Lower leg skin (tissue), 4 donors: ENCODE measurements at regions not wholly inside any gene's neighbourhood (a gene's known extent, or its start where the extent isn't known, plus 50 kb on each side); places are given as distances from the start of the nearest gene placed in this dataset.

ENCODE experiments used
- DNase-seq, 2 donors: peaks; one replicate each; pipeline ENCODE4 v3.0.0-alpha.2; 2019; ENCODE audit warnings: low spot score in 2 of 2
- H3K4me3 ChIP-seq: fragments of 200-600 bp; sonication (generic); 2 replicates; pipeline ENCODE4 v1.5.1; 2017; ENCODE audit warnings: mild to moderate bottlenecking, low read depth; ENCODE audit not compliant: poor library complexity, severe bottlenecking
- POLR2A ChIP-seq, 2 donors: fragments of 450-650 bp; IDR thresholded peaks; one replicate each; pipeline ENCODE4 v1.6.1; 2016 to 2017; ENCODE audit warnings: antibody characterized with exemption in 2 of 2, mild to moderate bottlenecking in 1 of 2, moderate library complexity in 1 of 2
- WGBS, 2 donors: methylation state at CpG; one replicate each; pipeline ENCODE4 v1.1.5; 2018; 5-methylcytosine and 5-hydroxymethylcytosine counted together
- intact Hi-C: fragments of 100-400 bp; cut with DNase I; formaldehyde crosslinking; loops from one replicate; pipeline ENCODE4 v1.15.0; 2023; ENCODE audit warnings: low total_unique reads
- TF ChIP-seq, protein P1 (sequence below), 3 donors: fragments of 450-650 bp; IDR thresholded peaks; one replicate each; pipeline ENCODE4 v1.5.1; 2016; ENCODE audit warnings: antibody characterized with exemption in 3 of 3, mild to moderate bottlenecking in 3 of 3, moderate library complexity in 2 of 3

DNA sequence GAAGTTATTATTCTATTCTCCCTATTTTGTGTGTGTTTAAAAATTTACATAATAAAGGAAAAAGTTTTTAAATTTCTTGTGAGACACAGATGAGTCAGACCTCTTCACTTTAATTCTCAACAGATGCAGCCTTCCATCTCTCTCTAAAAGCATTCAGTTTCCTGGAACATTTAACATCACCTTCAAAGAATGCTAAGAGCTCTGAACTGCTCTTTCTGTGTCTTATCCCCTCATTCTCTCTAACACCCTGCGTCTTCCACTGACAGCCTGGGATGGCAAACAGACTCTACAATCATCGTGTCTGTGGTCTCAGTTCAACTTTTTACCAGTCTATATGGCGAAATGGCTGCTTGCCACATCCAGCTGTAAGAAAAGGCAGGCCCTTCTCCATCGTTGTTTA lies 173.0 kb downstream of the HINT1 start:
- H3K4me3 ChIP-seq, result no peak overlapping the region
- no peak for DNase-seq
- TF ChIP-seq POLR2A (IDR thresholded peaks at IDR 0.05), result no peak
- TF ChIP-seq, protein P1, sequence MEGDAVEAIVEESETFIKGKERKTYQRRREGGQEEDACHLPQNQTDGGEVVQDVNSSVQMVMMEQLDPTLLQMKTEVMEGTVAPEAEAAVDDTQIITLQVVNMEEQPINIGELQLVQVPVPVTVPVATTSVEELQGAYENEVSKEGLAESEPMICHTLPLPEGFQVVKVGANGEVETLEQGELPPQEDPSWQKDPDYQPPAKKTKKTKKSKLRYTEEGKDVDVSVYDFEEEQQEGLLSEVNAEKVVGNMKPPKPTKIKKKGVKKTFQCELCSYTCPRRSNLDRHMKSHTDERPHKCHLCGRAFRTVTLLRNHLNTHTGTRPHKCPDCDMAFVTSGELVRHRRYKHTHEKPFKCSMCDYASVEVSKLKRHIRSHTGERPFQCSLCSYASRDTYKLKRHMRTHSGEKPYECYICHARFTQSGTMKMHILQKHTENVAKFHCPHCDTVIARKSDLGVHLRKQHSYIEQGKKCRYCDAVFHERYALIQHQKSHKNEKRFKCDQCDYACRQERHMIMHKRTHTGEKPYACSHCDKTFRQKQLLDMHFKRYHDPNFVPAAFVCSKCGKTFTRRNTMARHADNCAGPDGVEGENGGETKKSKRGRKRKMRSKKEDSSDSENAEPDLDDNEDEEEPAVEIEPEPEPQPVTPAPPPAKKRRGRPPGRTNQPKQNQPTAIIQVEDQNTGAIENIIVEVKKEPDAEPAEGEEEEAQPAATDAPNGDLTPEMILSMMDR (IDR thresholded peaks at IDR 0.05), result no peak
- 49 to 51% methylated on average over 4 of the region's 4 CpGs for WGBS, 2 donors
- intact Hi-C loops, result no loop called here

DNA sequence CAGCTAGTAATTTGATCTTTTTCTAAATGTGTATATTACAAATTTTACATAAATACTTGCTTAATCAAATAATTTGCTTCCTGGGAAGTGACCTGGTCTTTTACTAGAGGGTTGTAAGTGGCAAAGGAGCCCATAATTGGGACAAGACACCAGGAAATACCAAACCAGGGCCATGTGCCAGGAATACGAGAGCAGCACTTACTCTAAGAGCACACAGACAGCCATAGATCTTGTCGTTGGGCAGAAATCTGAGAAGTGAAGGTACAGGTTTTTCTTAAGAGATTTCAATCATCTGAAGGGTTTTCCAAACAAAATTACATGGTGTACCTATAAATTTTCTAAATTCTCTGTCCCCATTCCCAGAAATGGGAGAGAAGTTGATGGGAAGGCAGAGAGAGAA lies 179.3 kb downstream of the HINT1 start:
- intact Hi-C loops, result no loop called here
- H3K4me3 ChIP-seq, result no peak overlapping the region
- no peak for DNase-seq
- 45% methylated on average over 2 of the region's 2 CpGs for WGBS, 2 donors
- TF ChIP-seq, protein P1 (IDR thresholded peaks at IDR 0.05), result no peak
- TF ChIP-seq POLR2A (IDR thresholded peaks at IDR 0.05), result no peak

DNA sequence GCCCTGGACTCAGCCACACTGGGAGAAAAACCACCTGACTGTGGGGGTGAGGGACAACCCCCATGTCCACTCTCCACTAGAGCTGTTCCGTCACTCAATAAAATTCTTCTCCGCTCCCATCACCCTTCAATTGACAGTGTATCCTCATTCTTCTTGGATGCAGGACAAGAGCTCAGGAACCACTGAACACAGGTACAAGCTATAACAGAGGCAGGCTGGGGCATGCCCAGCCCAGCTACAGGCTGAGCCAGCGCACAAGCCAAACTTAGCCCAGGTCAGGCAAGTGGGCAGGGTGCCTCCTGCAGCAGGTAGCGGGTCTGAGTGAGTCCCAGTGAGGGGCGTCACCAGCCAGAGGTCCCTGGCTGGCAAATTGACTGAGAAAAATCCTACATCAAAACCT lies 183.4 kb downstream of the HINT1 start:
- DNase-seq, result no peak
- no peak overlapping the region for H3K4me3 ChIP-seq
- TF ChIP-seq, protein P1 (IDR thresholded peaks at IDR 0.05), result no peak
- TF ChIP-seq POLR2A (IDR thresholded peaks at IDR 0.05), result no peak
- intact Hi-C loops, result no loop called here
- WGBS, 2 donors, result 85 to 91% methylated on average over 5 of the region's 5 CpGs

DNA sequence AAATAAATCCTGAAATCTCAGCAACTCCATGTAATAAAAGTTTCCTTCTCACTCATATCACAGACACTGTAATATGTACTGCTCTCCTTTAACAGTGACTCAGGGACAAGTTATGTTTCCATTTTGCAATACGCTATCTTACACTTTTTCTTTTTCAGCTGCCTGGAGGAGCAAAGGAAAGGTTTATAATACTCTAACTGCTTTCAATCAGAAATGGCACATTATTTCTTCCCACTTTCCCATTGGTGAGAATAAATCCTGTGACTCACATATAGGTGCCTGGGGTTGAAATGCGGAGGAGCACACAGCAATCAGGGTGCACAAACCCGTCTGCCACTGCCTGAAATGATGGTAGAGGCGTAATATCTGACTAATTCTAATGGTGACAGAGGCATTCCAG lies 186.6 kb downstream of the HINT1 start:
- H3K4me3 ChIP-seq, result no peak overlapping the region
- 87 to 89% methylated on average over 4 of the region's 4 CpGs for WGBS, 2 donors
- TF ChIP-seq, protein P1 (IDR thresholded peaks at IDR 0.05), result no peak
- TF ChIP-seq POLR2A (IDR thresholded peaks at IDR 0.05), result no peak
- intact Hi-C loops, result no loop called here
- no peak for DNase-seq

DNA sequence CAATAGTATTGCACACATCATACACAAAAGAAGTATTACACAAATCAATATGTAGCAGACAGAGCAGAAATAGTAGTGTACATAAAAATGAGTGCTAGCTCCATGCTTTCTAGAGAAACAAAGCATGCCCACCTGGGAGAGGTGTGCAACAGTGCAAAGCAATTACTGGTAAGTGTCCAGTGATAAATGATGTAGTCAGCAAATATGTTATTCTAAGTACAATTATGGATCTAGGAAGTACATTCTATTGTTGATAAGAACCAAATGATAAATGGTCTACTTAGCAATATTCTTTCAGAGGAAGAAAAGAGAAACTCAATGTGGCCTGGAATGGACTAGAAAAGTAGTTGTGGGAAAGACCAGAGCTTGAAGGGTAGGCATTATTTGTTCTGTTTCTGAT lies 188.6 kb downstream of the HINT1 start:
- DNase-seq, result no peak
- TF ChIP-seq, protein P1 (IDR thresholded peaks at IDR 0.05), result no peak
- no peak for TF ChIP-seq POLR2A (IDR thresholded peaks at IDR 0.05)
- H3K4me3 ChIP-seq, result no peak overlapping the region
- intact Hi-C loops, result no loop called here

DNA sequence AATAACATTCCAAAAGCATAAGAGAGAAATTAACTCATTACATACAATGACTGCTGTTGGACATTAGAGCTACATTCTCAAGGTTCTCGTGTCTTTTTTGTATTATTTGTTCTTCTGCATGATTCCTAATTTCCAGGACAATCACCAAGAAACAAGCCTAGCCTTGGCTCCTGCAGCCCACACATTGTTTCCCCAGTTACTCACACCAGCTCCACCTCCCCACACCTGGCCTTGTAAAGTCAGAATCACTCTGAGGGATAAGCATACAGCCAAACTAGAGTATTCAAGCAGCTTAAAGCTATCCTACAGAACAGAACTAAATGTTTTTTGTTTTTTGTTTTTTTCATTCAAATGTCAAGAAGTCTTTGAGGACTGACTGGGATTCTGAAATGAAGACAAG lies 189.2 kb downstream of the HINT1 start:
- DNase-seq, result no peak
- no peak overlapping the region for H3K4me3 ChIP-seq
- intact Hi-C loops, result no loop called here
- WGBS, 2 donors, result 44 to 49% methylated on average over 1 of the region's 1 CpG
- TF ChIP-seq, protein P1 (IDR thresholded peaks at IDR 0.05), result no peak
- no peak for TF ChIP-seq POLR2A (IDR thresholded peaks at IDR 0.05)
